Epithelial cell of esophagus (primary cell): ENCODE measurements at regions not wholly inside any gene's neighbourhood (a gene's known extent, or its start where the extent isn't known, plus 50 kb on each side); places are given as distances from the start of the nearest gene placed in this dataset.

ENCODE experiments used
- DNase-seq: peaks from one replicate; pipeline ENCODE4 v3.0.0; 2010; ENCODE audit warnings: low read depth
- H3K4me3 ChIP-seq: 2 replicates; pipeline ENCODE4 v1.5.1; 2011; ENCODE audit warnings: mild to moderate bottlenecking, low read length, control low read depth
- CTCF ChIP-seq: IDR thresholded peaks from 2 replicates; pipeline ENCODE4 v1.5.1; 2011; ENCODE audit warnings: low read depth, mild to moderate bottlenecking, low read length, control low read depth, inconsistent platforms; ENCODE audit not compliant: insufficient read depth; ENCODE audit errors: missing control alignments

- TF ChIP-seq CTCF = no peak
- no peak for DNase-seq
- H3K4me3 ChIP-seq = no peak overlapping the region
Observed at GRCh38 chr16:80407265-80407987, 133.4 kb upstream of the DYNLRB2 start.

- DNase-seq = no peak
- no peak overlapping the region for H3K4me3 ChIP-seq
- no peak for TF ChIP-seq CTCF
Observed at GRCh38 chr16:80404847-80405246, 135.9 kb upstream of the DYNLRB2 start.

- no peak overlapping the region for H3K4me3 ChIP-seq
- TF ChIP-seq CTCF = no peak
- DNase-seq = no peak
Observed at GRCh38 chr16:80403894-80404293, 136.9 kb upstream of the DYNLRB2 start.

- no peak overlapping the region for H3K4me3 ChIP-seq
- no peak for DNase-seq
- no peak for TF ChIP-seq CTCF
Observed at GRCh38 chr16:80390871-80391489, 149.8 kb upstream of the DYNLRB2 start.

- no peak overlapping the region for H3K4me3 ChIP-seq
- DNase-seq = no peak
- no peak for TF ChIP-seq CTCF
Observed at GRCh38 chr16:80390046-80390445, 150.7 kb upstream of the DYNLRB2 start.

- TF ChIP-seq CTCF = no peak
- no peak for DNase-seq
- no peak overlapping the region for H3K4me3 ChIP-seq
Observed at GRCh38 chr16:80389338-80389737, 151.5 kb upstream of the DYNLRB2 start.
